Fibroblast of lung (primary cell): ENCODE measurements at regions not wholly inside any gene's neighbourhood (a gene's known extent, or its start where the extent isn't known, plus 50 kb on each side); places are given as distances from the start of the nearest gene placed in this dataset.
"Not testable (repeated sequence)": the region's sequence is repeated elsewhere in the genome, so short reads cannot be mapped to it uniquely, and the experiment has no call there.

ENCODE experiments used
- CTCF ChIP-seq, 2 donors: IDR thresholded peaks in 1 of 2; conservative IDR thresholded peaks in 1 of 2; 1 replicate in 1 of 2; 2 replicates in 1 of 2; pipeline ENCODE4 v1.5.1; 2011 to 2012; ENCODE audit warnings: low read length in 2 of 2, control low read depth in 1 of 2, inconsistent platforms in 1 of 2, low read depth in 1 of 2, mild to moderate bottlenecking in 1 of 2
- EZH2 ChIP-seq: IDR thresholded peaks from 2 replicates; pipeline ENCODE4 v1.5.1; 2012; ENCODE audit warnings: low read length, control low read depth, mild to moderate bottlenecking; ENCODE audit errors: missing control alignments

GRCh38 chr15:38852188-38852587 lies 287.6 kb upstream of the RASGRP1 start:
- not testable (repeated sequence) for TF ChIP-seq CTCF (conservative IDR thresholded peaks at IDR 0.05 in 1 of 2, IDR thresholded peaks at IDR 0.05 in 1 of 2; ENCODE audit: low read depth in 1 of 2, low read length in 2 of 2); EZH2
